GM12878 (cell line): ENCODE measurements at regions not wholly inside any gene's neighbourhood (a gene's known extent, or its start where the extent isn't known, plus 50 kb on each side); places are given as distances from the start of the nearest gene placed in this dataset.

ENCODE experiments used
- ATAC-seq: fragments of 200-7000 bp; cut with Tn5 transposase; 3 replicates; pipeline ENCODE4 v1.9.1; 2020; ENCODE audit warnings: mild to moderate bottlenecking, moderate library complexity
- BruUV-seq: library from RNA; stranded (reverse); fragments of 400-500 nt; replicated peaks from 2 replicates; lab custom pipeline; 2021; lab: Mats Ljungman, UMichigan
- CTCF ChIA-PET: fragments of 300-600 bp; sonication (Branson Sonifier 250); formaldehyde crosslinking; extraction: SDS; loops from one replicate; lab custom pipeline; 2021; ENCODE audit warnings: inconsistent platforms; lab: Yijun Ruan, JAX
- POLR2A ChIA-PET: fragments of 350-600 bp; formaldehyde crosslinking; extraction: SDS; loops from one replicate; lab custom pipeline; 2021; ENCODE audit warnings: inconsistent platforms; lab: Charles Lee
- RAD21 ChIA-PET: fragments of 300-600 bp; sonication (Branson Sonifier 250); formaldehyde crosslinking; loops from one replicate; lab custom pipeline; 2023; ENCODE audit warnings: antibody characterized with exemption; ENCODE audit not compliant: unreplicated experiment; lab: Charles Lee
- SMC1A ChIA-PET: fragments of 300-600 bp; sonication (Branson Sonifier 250); formaldehyde crosslinking; loops from one replicate; lab custom pipeline; 2023; ENCODE audit not compliant: unreplicated experiment, uncharacterized antibody; lab: Charles Lee
- DNase-seq: peaks from one replicate; pipeline ENCODE4 v3.0.0-alpha.2; 2011; ENCODE audit warnings: low read depth, low spot score
- FAIRE-seq: peaks from 3 replicates; lab custom pipeline; 2011; peaks lifted over from hg19 to GRCh38; lab: Jason Lieb, UNC
- H2AFZ ChIP-seq: 2 replicates; pipeline ENCODE4 v1.6.0; 2011; ENCODE audit warnings: low read depth, low read length, control low read depth; ENCODE audit not compliant: control insufficient read depth
- H3K27ac ChIP-seq: 2 replicates; pipeline ENCODE4 v1.5.1; 2011; ENCODE audit warnings: control low read depth; ENCODE audit not compliant: control insufficient read depth, insufficient read depth
- H3K27me3 ChIP-seq, 2 experiments: replicated peaks in 1 of 2; 2 replicates each; pipeline versions ENCODE4 v1.6.0 to v1.6.1; 2011; ENCODE audit warnings: low read length in 1 of 2; ENCODE audit not compliant: control insufficient read depth in 2 of 2, insufficient read depth in 2 of 2
- H3K36me3 ChIP-seq, 2 experiments: 2 replicates each; pipeline ENCODE4 v1.5.1; 2011; ENCODE audit warnings: low read length in 1 of 2; ENCODE audit not compliant: control insufficient read depth in 2 of 2, insufficient read depth in 2 of 2
- H3K4me1 ChIP-seq: 2 replicates; pipeline ENCODE4 v1.6.1; 2011; ENCODE audit warnings: mild to moderate bottlenecking, low read length, moderate library complexity, mixed read lengths; ENCODE audit not compliant: control insufficient read depth, insufficient read depth
- H3K4me2 ChIP-seq: 2 replicates; pipeline ENCODE4 v1.6.0; 2011; ENCODE audit warnings: control low read depth; ENCODE audit not compliant: control insufficient read depth, insufficient read depth
- H3K4me3 ChIP-seq: fragments of 200-600 bp; sonication (generic); 2 replicates; pipeline ENCODE4 v1.5.1; 2016
- H3K79me2 ChIP-seq: 2 replicates; pipeline ENCODE4 v1.6.0; 2011; ENCODE audit warnings: low read length; ENCODE audit not compliant: control insufficient read depth, insufficient read depth
- H3K9ac ChIP-seq: 2 replicates; pipeline ENCODE4 v1.8.0; 2011; ENCODE audit warnings: low read length, control low read depth, mixed read lengths; ENCODE audit not compliant: control insufficient read depth, insufficient read depth
- H3K9me3 ChIP-seq: replicated peaks from 3 replicates; pipeline ENCODE4 v1.5.1; 2011; ENCODE audit warnings: mild to moderate bottlenecking, low read length; ENCODE audit not compliant: control insufficient read depth, insufficient read depth
- H4K20me1 ChIP-seq: 2 replicates; pipeline ENCODE4 v1.6.0; 2011; ENCODE audit not compliant: control insufficient read depth, insufficient read depth
- FOXK2 ChIP-seq: fragments of 450-650 bp; IDR thresholded peaks from 2 replicates; pipeline ENCODE4 v1.6.1; 2017; ENCODE audit warnings: mild to moderate bottlenecking, moderate library complexity
- HDAC2 ChIP-seq: fragments of 200-600 bp; sonication (generic); IDR thresholded peaks from 2 replicates; pipeline ENCODE4 v1.6.1; 2017
- IRF4 ChIP-seq: IDR thresholded peaks from 2 replicates; pipeline ENCODE4 v1.6.1; 2011; ENCODE audit warnings: low read depth, low read length
- SREBF2 ChIP-seq: IDR thresholded peaks from 2 replicates; pipeline ENCODE4 v1.6.1; 2012; ENCODE audit warnings: mild to moderate bottlenecking, low read length
- TCF12 ChIP-seq: IDR thresholded peaks from 2 replicates; pipeline ENCODE4 v1.6.1; 2011; ENCODE audit warnings: low read depth, mild to moderate bottlenecking, low read length
- WRNIP1 ChIP-seq: IDR thresholded peaks from 2 replicates; pipeline ENCODE4 v1.6.1; 2011; ENCODE audit warnings: low read depth, low read length, improper control_type of control experiment, borderline replicate concordance
- ZBTB4 ChIP-seq: fragments of 450-650 bp; formaldehyde crosslinking; IDR thresholded peaks from 2 replicates; pipeline ENCODE4 v1.4.0; 2022; ENCODE audit warnings: mild to moderate bottlenecking, moderate library complexity
- WGBS: methylation state at CpG from one replicate; pipeline ENCODE4 v1.1.6; 2016; ENCODE audit warnings: low lambda C conversion rate; ENCODE audit not compliant: insufficient replicate concordance, insufficient coverage; ENCODE audit errors: missing lambda C conversion rate; 5-methylcytosine and 5-hydroxymethylcytosine counted together
- in situ Hi-C: fragments of 300-500 bp; cut with MboI; formaldehyde crosslinking; loops from 9 replicates; pipeline ENCODE4 v1.14.3; 2018; ENCODE audit warnings: mixed read lengths
- intact Hi-C: fragments of 100-400 bp; cut with micrococcal nuclease; formaldehyde crosslinking; loops from one replicate; pipeline ENCODE4 v1.14.2; 2022; ENCODE audit not compliant: unreplicated experiment

GRCh38 chr2:103445347-103445746 is 683.5 kb downstream of the TMEM182 start:
- no TSS peak for BruUV-seq

More at GRCh38 chr2:103445347-103445746, 683.5 kb downstream of the TMEM182 start:
- ChIA-PET SMC1A (no interaction called here), CTCF (no interaction called here), RAD21 (no interaction called here), POLR2A (no interaction called here)
- in situ Hi-C loops, result no loop called here
- FAIRE-seq (no peak), ATAC-seq (no peak), DNase-seq (no peak)
- no peaks in the 10 kb centered on the region for H3K79me2 ChIP-seq
- H3K27me3 ChIP-seq, result no peaks in the 10 kb centered on the region
- no peaks in the 10 kb centered on the region for H4K20me1 ChIP-seq
- no peak overlapping the region for H3K4me2 ChIP-seq
- no peak overlapping the region for H3K9ac ChIP-seq
- no peaks in the 10 kb centered on the region for H3K4me1 ChIP-seq
- H3K36me3 ChIP-seq, result no peaks in the 10 kb centered on the region
- no peak overlapping the region for H3K27ac ChIP-seq
- 0% methylated on average over 3 of the region's 3 CpGs for WGBS
- no peak for TF ChIP-seq ZBTB4 (CRISPR knock-in tag)
- no peak for TF ChIP-seq SREBF2
- TF ChIP-seq TCF12, result no peak
- TF ChIP-seq FOXK2, result no peak
- no peak for TF ChIP-seq HDAC2
- no peak for TF ChIP-seq IRF4
- no peak for TF ChIP-seq WRNIP1
- no peak overlapping the region for H2AFZ ChIP-seq
- H3K9me3 ChIP-seq, result no peaks in the 10 kb centered on the region
- H3K4me3 ChIP-seq, result no peak overlapping the region
- intact Hi-C loops, result no loop called here
